ENCODE measurements at regions not wholly inside any gene's neighbourhood (a gene's known extent, or its start where the extent isn't known, plus 50 kb on each side); places are given as distances from the start of the nearest gene placed in this dataset.

DNA sequence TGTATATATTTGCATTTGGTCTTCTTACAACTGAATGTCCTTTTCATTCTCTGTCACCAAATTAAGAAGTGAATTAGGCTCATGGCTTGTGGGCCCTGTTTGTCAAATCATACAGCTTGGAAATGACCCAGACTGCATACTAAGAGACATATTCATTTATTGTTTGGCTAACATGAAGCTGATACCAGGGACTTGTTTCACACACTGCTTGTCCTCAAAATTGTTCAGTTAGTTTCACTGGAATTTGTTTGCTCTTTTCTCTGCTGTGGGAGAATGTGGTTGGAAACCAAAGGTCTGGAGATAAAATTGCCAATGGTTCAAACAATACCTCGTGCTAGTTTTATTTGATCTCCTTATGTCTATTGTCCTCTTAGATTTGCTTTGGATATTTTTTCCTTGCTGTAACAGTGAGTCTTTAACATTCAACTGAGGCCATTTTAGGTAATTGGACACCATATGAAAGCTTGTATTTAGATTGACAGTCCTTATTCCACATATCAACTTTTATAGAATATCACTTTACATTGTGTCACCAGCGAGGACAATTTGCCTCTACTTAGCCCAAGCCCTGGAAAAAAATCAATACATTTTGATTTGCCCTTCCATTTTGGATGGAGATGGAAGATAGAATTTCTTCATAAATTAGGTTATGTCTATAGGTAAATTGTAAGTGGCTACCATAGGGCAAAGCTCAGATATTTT, 144.3 kb upstream of the MTAP start:
- TF ChIP-seq POLR2A (IDR thresholded peaks at IDR 0.05), result no peak
- TF ChIP-seq, protein P1, sequence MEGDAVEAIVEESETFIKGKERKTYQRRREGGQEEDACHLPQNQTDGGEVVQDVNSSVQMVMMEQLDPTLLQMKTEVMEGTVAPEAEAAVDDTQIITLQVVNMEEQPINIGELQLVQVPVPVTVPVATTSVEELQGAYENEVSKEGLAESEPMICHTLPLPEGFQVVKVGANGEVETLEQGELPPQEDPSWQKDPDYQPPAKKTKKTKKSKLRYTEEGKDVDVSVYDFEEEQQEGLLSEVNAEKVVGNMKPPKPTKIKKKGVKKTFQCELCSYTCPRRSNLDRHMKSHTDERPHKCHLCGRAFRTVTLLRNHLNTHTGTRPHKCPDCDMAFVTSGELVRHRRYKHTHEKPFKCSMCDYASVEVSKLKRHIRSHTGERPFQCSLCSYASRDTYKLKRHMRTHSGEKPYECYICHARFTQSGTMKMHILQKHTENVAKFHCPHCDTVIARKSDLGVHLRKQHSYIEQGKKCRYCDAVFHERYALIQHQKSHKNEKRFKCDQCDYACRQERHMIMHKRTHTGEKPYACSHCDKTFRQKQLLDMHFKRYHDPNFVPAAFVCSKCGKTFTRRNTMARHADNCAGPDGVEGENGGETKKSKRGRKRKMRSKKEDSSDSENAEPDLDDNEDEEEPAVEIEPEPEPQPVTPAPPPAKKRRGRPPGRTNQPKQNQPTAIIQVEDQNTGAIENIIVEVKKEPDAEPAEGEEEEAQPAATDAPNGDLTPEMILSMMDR (IDR thresholded peaks at IDR 0.05), result no peak
